ENCODE measurements at regions not wholly inside any gene's neighbourhood (a gene's known extent, or its start where the extent isn't known, plus 50 kb on each side); places are given as distances from the start of the nearest gene placed in this dataset.

DNA sequence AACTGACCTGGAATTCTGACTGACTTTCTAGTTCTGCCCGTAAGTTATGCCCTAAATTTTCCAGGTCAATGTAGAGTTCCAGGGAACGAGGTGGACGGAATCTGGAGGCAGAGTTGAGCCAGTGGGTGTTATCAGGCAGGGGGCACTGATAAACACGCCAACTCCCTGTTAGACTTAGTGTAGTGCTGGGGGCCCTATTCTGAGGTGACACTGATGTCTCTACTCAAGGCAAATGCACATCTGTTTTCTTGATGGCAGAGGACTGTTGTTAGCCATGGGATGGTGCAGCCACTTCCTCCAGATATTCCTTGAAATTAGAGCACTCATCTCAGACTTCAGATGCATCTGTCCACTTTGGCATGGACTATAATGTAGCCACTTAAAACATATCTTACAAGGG is 83.5 kb downstream of the C9orf152 start:
- TF ChIP-seq, protein P1, sequence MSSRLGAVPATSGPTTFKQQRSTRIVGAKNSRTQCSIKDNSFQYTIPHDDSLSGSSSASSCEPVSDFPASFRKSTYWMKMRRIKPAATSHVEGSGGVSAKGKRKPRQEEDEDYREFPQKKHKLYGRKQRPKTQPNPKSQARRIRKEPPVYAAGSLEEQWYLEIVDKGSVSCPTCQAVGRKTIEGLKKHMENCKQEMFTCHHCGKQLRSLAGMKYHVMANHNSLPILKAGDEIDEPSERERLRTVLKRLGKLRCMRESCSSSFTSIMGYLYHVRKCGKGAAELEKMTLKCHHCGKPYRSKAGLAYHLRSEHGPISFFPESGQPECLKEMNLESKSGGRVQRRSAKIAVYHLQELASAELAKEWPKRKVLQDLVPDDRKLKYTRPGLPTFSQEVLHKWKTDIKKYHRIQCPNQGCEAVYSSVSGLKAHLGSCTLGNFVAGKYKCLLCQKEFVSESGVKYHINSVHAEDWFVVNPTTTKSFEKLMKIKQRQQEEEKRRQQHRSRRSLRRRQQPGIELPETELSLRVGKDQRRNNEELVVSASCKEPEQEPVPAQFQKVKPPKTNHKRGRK (CRISPR knock-in tag; IDR thresholded peaks at IDR 0.05; ENCODE audit: borderline replicate concordance) = no peak
- TF ChIP-seq, protein P2, sequence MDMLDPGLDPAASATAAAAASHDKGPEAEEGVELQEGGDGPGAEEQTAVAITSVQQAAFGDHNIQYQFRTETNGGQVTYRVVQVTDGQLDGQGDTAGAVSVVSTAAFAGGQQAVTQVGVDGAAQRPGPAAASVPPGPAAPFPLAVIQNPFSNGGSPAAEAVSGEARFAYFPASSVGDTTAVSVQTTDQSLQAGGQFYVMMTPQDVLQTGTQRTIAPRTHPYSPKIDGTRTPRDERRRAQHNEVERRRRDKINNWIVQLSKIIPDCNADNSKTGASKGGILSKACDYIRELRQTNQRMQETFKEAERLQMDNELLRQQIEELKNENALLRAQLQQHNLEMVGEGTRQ (CRISPR knock-in tag; IDR thresholded peaks at IDR 0.05) = no peak
- TF ChIP-seq, protein P3, sequence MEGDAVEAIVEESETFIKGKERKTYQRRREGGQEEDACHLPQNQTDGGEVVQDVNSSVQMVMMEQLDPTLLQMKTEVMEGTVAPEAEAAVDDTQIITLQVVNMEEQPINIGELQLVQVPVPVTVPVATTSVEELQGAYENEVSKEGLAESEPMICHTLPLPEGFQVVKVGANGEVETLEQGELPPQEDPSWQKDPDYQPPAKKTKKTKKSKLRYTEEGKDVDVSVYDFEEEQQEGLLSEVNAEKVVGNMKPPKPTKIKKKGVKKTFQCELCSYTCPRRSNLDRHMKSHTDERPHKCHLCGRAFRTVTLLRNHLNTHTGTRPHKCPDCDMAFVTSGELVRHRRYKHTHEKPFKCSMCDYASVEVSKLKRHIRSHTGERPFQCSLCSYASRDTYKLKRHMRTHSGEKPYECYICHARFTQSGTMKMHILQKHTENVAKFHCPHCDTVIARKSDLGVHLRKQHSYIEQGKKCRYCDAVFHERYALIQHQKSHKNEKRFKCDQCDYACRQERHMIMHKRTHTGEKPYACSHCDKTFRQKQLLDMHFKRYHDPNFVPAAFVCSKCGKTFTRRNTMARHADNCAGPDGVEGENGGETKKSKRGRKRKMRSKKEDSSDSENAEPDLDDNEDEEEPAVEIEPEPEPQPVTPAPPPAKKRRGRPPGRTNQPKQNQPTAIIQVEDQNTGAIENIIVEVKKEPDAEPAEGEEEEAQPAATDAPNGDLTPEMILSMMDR (IDR thresholded peaks at IDR 0.05) = no peak

All from WTC11 (cell line).